GM18520 (cell line): ENCODE measurements at regions not wholly inside any gene's neighbourhood (a gene's known extent, or its start where the extent isn't known, plus 50 kb on each side); places are given as distances from the start of the nearest gene placed in this dataset.
A peak's percentile ranks its signal among the peaks of the same experiment; 100 is the strongest.

Experiments used
- ATAC-seq: cut with Tn5 transposase; IDR thresholded peaks from one replicate; pipeline ENCODE4 v1.9.1; 2021; ENCODE audit not compliant: unreplicated experiment

DNA sequence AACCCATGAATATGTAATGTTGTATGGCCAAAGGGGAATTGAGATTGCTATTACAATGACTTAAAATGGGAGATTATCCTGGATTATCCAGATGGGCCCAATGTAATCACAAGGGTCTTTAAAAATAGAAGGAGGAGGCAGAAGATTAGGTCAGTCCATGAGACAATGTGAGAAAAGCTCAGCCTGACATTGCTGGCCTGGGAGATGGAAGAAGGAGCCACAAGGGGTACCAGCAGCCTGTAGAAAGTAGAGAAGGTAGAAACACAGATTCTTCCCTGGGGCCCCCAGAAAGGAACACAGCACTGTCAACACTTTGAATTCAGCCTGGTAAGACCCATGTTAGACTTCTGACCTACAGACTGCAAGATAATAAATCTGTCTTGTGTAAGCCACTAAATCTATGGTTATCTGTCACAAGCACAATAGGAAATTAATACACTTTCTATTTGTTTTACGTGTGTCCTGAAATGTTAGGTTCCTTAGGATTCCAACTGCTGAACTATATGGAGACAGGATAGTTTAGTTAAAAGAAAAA lies 132.9 kb upstream of the SERP2 start:
- no peak for ATAC-seq

DNA sequence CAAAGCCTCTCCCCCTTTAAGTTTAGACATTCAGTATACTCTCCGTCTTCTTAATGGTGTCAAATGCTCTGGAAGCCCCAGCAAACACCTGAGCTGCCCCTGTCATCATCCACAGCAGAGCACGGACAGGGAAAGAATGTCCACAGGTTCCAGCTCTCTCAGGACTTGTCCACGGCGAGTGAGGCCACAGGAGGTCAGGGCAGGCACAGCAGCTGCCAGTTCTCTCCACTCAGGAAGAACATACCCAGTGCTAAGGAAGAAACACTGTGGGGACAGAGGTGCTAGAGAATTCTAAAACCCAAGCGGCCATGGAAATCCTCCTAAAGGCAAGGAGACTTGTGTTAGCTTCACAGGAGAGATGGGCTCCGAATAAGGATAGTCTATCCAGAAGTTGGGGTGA lies 132.0 kb upstream of the SERP2 start:
- no peak for ATAC-seq

DNA sequence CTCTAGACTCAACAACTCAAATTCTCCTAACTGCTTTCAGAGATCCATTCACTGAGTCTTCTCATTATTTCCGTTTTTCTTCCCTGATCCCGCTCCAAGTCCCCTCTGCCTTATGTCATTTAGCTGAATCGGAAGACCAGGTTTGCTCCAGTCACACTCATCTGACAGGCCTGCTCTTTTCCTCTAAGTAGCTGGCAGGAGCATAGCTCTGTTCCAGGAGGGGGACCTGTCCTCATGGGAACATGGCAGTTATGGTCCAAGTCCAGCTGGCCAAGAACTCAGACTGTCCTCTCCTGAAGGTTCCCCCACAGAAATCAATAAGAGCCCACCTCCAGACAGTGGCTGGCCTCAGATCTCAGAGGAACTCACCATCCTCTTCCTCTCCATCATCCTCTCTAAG lies 130.9 kb upstream of the SERP2 start:
- ATAC-seq, result no peak

DNA sequence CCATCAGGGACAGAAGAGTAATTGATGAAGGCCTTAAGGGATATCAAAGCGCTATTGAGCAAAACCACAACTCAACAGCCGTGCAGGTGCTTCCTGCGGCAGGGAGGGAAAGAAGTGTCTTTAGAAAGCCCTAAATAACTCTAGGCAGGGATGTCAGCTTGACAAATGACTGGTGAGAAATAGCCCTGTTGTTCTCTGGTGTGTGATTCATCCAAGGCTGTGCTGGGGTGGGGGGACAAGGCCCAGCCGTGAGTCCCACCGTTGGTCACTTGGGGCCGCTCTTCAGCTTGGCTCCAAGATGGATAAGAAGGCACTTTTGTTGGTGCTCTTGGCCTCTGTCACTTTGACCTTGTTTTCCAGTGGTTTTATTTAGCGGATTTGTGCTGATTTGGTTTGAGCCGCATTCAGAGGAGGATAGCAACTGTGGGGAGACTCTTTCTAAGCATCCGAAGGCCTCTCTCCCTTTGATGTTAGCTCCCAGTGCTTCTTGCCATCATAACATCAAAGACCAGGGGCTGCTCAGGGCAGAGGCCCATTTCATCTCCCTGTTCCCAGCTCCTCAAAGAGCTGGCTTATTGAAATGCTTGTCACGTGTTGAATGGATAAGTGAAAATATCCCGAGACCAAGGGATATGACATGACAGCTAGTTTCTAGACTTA lies 130.3 kb upstream of the SERP2 start:
- no peak for ATAC-seq

DNA sequence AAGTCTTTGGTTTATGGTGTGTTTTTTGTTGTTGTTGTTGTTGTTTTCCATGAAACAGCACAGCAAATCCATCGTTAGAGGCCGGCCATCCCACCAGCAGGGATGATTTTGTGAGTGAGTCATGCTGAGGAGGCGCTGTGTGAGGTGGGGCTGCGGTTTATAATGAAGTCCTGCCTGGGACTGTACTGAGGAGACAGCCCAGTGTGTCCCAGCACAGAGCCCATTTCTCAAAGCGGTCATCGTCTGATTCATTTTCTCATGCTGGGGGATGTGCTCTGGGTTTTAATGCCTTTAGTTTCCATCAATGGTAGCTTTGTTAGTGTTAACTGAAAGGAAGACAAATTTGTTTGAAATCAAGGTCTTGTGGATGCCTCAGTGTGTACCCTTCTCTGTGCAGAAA lies 129.3 kb upstream of the SERP2 start:
- ATAC-seq, result no peak

DNA sequence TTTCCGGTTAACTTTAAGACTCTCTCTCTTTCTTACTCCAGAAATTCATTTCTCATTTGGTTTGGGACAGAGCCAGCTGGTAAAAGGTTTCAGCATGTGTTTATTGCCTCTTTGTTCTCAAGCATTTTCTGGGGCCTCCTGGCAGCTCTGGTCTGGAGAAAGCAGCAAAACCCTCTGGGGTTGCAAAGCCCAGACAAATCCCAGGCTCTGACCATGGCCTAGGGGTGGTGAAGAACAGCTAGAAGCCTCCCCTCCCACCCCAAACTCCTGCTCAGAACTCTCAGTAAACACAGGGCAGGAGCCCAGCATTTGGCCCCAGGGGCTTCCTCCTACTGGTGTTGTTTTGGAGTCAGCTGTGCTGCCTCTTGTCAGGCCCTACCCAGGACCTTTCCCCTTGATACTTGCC lies 124.2 kb upstream of the SERP2 start:
- ATAC-seq, result no peak

DNA sequence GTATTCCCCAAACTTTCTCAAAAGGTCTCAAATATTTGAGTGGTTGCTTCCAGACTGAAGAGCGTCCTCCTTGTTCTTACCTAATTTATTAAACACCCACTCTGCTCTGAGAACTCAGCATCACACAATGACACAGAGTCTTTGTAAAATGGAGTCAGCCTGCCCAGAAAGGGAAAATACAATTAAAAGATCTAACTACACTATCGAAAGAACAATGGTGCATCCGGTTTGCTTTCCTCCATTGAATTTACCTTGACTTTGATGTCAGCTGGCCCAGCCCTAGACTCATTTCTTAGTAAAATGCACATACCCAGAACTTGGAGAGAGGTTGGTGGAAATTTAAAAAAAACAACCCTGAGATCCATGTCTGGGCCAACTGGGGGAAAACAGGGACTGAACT lies 120.7 kb upstream of the SERP2 start:
- no peak for ATAC-seq

DNA sequence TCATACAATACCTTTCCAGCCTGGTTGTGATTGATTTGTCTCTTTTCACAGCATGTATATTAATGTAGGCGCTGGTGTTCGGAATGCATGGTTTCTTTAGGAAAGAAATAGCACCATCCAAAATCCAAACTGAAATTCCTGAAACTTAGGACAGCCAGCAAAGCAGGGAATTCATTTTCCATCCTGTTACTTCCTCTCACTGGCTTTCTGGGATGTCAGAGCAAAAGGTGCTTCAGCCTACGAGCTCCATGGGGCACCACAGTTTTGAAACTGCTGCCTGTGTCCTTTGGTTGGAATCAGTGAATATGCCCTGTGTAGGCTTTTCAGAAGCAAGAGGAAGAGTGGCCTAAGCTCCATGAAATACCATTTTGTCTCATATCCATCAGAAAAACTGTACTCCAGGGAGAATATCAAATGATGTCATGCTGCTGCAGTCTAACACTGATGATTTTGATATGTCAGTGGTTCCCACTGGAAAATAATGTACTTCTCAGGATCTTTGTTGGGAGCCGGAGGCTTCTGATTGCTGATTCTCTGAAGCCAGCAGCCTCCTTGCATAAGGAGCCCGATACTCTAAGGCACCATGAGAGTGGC lies 117.8 kb upstream of the SERP2 start:
- no peak for ATAC-seq

DNA sequence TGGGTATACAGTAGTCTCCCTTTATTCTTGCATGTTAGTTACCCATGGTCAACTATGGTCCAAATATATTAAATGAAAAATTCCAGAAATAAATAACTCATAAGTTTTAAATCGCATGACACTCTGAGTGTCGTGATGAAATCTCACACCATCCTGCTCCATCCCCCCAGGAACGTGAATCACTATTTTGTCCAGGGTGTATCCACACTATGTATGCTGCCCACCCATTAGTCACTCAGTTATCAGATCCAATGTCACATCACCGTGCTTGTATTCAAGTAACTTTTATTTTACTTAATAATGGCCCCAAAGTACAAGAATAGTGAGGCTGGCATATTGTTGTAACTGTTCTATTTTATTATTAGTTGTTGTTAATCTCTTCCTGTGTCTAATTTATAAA lies 115.8 kb upstream of the SERP2 start:
- no peak for ATAC-seq

DNA sequence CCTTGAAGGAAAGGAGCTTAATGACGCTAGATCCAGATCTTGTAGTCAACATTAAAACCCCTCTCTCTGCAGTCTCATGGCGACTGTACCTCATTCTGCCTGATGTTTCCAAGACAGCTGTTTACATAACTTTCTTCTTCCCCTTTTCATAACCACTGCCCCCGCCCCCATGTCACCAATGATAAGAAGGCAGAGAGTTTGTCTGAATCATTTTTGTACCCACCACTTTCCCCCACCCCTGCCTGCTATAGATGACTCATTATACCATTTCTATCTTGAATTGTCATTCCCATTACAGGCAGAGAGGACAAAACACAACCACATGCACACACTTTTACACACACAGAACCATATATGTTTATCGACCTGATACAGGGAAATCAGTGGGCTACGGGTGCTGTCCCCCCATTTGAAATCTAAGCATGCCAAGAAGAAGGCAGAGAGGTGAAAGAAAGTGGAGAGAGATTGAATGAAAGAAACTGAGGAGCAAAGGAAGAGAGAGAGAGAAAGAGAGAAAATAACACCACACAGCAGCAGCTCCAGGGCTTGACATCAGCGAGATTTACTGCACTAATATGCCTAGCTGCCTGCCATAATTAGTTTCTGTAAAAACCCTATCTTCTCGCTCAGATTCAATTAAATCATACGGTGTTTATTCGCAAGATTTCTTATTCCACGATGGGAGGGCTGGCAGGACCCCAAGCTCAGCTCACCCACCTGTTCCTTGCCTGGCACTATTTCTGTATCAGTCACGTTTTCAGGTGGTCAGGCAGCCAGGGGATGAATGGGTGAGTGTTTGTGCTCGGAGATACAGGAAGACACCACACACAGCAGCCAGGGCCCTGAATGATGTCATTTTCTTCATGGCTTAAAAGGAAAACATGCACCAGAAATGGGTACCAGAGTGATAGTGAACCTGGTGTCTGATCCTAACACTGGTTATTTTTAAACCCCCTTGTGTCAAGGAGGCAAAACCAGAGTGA lies 114.3 kb upstream of the SERP2 start:
- ATAC-seq, result peak; percentile 66

DNA sequence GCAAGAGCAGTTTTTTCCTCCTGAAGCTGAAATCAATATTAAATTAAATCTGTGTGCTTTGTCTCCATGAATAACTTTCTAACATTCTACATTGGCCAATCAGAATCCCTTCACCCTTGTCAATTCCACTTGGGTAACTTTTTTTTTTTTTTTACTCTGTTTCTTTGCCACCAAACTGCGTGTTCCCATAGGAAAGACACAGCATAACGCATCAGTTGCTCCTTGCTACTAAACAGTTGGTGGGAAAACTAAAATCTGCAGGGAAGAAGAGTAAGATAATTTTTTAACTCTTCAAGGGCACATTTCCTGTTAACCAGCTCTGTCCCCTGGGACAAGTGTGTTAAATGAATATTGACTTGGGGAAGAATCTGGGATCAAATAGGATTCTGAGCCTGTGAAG lies 113.3 kb upstream of the SERP2 start:
- no peak for ATAC-seq

DNA sequence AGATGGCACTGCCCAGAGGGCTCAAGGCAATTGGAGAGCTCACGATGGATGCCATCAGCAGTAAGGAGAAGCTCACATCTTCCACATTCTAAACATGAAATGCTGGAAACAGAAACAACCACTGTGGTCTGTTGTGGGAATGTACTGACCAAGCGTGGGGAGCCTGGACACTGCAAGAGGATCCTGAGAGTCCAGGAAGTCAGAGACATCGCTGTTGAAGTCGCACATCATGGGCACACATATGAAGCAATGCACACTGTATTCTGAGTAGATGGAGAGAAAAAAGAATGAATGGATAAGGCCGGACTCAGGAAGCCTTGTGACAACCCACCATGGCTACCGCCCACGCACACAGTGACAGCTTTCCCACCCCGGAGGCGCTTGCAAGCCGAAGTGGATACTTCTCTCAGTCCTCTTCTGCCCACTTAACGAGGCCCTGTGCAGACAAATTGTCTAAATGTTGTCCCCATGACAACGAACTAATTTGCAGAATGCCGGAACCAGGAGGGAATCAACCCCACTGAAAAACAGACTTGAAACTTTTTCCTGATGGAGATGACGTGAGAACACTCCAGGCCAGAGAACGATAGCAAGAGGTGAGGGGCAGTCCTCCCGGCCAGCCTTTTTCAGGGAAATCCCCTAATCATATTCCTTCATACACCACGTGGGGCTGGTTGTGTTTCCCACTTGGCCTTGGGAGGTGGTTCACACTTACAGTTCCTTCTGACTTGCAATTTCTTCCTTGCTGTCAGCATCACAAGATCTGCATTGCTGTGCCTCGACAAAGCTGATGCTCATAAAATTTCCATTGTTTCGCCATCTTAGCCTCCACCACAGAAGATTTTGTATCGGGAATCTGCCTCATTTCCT lies 109.6 kb upstream of the SERP2 start:
- ATAC-seq, result no peak

DNA sequence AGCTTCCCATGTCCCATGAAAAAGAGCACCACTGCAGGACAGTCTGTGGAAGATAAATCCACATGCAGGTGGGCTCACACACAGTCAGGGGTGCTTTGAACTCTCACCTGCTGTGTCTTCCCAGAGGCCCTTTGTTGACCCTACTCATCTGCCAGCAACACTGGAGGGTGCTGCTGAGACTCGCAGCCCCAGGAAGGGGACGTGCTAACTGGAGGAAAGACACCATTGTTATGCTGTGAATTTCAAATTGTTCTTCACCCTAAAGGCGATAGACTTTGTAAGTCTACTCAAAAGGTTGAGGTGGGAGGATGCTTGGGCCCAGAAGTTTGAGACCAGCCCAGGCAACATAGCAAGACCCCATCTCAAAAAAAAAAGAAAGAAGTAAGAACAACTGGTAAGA lies 107.3 kb upstream of the SERP2 start:
- no peak for ATAC-seq

DNA sequence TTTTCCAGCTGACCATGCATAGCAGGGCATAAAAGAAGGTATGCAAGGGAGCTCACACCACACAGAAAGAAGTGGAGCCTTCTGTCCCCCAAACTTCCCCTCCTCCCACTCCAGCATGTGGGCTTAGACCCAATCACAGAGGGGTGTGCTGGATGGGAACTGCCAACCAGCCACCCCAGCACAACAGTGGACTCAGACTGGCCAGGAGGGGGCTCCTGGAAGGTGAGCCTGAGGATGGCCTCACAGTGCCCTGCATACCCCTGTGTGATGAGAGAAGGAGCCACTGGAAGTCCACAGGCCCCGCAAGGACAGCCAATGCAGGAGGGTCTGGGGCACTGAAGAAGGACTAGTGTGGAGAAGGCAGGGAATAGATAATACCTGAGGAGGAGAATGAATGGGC lies 106.9 kb upstream of the SERP2 start:
- no peak for ATAC-seq

DNA sequence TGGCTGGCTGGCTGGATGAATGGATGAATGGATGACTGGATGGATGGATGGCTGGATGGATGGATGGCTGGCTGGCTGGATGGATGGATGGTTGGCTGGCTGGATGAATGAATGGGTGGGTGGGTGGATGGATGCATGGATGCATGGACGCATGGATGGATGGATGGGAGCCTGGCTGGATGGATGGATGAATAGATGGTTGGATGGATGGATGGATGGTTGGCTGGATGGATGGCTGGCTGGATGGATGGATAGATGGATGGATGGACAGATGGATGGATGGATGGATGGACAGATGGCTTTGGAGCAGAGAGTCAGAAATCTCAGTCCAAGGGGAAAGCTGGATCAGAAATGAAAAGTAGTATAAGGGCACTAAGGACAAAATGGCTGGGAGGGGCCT lies 106.4 kb upstream of the SERP2 start:
- no peak for ATAC-seq

DNA sequence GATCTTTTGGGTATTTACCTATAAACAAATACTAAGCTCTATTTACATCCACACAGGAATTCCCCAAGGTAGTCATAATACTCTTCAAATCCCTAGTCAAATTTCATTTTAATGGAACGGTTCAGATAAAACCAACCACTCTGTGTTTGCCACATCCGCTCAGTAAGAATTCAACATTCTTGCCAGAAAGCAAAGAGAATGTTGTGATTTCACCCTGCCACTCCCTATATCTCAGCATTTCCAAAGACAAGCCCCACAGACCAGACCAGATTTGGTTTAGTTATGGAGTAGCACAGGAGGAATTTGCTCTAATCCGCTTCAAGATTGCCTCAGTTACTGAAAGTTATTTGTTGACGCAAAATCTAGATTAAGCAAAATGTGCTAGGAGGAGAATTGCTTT lies 105.6 kb upstream of the SERP2 start:
- no peak for ATAC-seq

DNA sequence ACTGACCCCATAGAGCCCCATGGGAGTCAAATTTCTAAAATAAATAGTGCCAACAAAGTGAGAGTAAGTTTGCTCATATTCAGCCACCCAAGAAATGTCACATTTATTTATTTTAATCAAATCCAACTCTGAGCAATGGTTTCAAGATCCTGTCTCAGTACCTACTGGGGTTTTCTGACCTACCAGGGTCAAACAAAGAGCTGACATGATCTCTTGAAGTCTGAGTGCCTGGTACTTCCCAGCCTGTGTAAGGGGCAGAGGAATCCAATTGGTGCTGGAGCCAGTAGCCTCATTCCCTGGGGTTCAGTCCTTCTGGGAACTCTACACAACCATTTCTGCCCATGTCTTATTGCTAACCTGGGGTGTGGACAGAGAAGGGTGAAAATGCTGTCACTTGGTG lies 104.6 kb upstream of the SERP2 start:
- ATAC-seq, result no peak

DNA sequence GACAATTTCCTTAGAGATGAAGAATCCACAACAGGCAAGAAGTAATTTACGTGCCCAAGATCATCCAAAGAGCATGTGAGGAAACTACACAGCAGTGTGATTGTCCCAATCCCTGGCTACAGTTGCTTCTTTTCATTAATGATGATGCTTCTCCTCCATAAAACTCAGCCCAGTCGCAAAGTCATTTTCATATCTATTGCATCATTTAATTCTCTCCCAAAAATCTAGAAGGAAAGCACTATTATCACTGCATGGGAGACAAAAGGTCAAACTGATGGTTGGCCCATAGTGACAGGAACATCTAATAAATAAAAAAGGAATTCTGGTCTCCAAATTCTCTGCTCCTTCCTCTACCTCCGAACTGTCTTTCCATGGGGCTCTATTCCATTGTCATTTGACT lies 103.5 kb upstream of the SERP2 start:
- no peak for ATAC-seq

DNA sequence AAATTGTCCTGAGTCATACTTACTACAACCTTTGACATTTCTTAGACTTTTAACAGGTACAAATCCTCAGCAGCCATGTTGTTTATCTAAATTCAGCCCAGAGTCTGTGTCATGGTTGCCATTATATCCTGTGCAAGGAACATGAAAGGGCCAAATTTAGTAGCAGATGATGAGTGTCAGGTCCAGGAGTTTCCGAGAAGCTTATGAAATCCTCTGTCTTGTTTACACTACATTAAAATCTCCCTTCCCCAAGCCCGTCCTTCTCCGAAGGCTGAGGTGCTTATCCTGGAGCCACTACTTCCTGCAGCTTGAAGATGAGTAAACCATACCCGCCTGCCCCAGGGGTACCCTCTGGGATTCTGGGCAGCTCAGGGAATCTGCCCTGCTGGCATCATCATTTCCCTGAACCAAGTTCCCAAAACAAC lies 102.6 kb upstream of the SERP2 start:
- ATAC-seq, result no peak

DNA sequence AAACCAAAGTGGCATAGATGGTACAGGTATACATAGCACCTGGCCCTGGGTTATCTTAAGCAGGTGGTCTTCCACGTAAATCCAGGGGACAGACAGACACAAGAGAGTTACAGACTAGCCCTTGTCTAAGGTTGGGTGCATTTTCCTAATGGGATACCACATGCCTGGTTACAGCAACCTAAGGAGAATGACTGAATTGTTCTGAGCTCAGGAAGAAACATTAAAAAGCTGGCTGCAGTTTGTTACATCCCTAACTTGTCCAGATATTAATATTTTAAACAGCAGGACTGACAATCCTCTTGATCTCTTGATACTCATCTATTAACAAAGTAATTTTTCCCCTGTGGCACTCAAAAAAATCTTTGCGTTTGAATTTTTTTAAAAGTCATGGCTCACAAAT lies 102.2 kb upstream of the SERP2 start:
- ATAC-seq, result no peak

DNA sequence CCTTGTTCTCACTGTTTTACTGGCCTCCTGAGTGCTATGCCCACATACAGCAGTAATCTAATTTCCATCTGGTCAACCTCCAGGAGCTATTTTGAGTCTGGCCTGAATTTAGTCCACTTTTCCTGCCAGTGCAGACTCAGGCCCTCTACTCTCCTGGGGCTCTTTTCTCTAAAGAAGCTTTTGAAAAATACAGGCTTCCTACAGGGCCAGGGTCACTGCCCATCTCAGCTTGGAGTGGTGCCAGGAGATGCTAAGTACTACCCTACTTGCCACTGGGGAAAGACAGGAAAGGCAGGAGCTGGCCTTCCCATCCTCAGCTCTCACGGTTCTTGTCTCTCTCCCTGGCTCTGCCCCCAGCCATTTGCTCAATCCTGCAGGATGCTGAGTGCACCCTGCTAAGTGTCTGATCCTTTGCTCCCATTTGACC lies 101.7 kb upstream of the SERP2 start:
- ATAC-seq, result no peak
